Skeletal muscle cell (primary cell): ENCODE measurements at regions not wholly inside any gene's neighbourhood (a gene's known extent, or its start where the extent isn't known, plus 50 kb on each side); places are given as distances from the start of the nearest gene placed in this dataset.

Source experiments
- DNase-seq: peaks from one replicate; pipeline ENCODE4 v3.0.0-alpha.2; 2010; ENCODE audit warnings: low read depth
- H3K4me3 ChIP-seq: 2 replicates; pipeline ENCODE4 v1.5.1; 2011; ENCODE audit warnings: low read depth, mild to moderate bottlenecking, control low read depth, low read length, moderate library complexity

GRCh38 chr21:34305605-34306604 is 57.9 kb upstream of the KCNE2 start:
- DNase-seq: no peak
- no peak overlapping the region for H3K4me3 ChIP-seq

GRCh38 chr21:34307991-34308532 is 55.7 kb upstream of the KCNE2 start:
- H3K4me3 ChIP-seq: no peak overlapping the region

GRCh38 chr21:34311561-34312330 is 52.1 kb upstream of the KCNE2 start:
- no peak for DNase-seq
- H3K4me3 ChIP-seq: no peak overlapping the region

More at GRCh38 chr21:34307991-34308532, 55.7 kb upstream of the KCNE2 start:
- no peak for DNase-seq

- DNase-seq: no peak
- no peak overlapping the region for H3K4me3 ChIP-seq
Measured at GRCh38 chr21:34313116-34313515, 50.7 kb upstream of the KCNE2 start.
